Left ventricle myocardium inferior (tissue), 1 donor: ENCODE measurements at regions not wholly inside any gene's neighbourhood (a gene's known extent, or its start where the extent isn't known, plus 50 kb on each side); places are given as distances from the start of the nearest gene placed in this dataset.

Experiments used
- DNase-seq: peaks from one replicate; pipeline ENCODE4 v3.0.0-alpha.2; 2020
- H3K27ac ChIP-seq: fragments of 200-600 bp; replicated peaks from 2 replicates; pipeline ENCODE4 v1.8.0; 2021
- H3K27me3 ChIP-seq: fragments of 200-600 bp; 2 replicates; pipeline ENCODE4 v1.8.0; 2021; ENCODE audit warnings: low read depth
- H3K36me3 ChIP-seq: fragments of 200-600 bp; 2 replicates; pipeline ENCODE4 v1.8.0; 2021
- H3K4me1 ChIP-seq: fragments of 200-600 bp; 2 replicates; pipeline ENCODE4 v1.8.0; 2021
- H3K4me3 ChIP-seq: fragments of 200-600 bp; 2 replicates; pipeline ENCODE4 v1.8.0; 2021; ENCODE audit warnings: mild to moderate bottlenecking, moderate library complexity
- H3K9me3 ChIP-seq: fragments of 200-600 bp; replicated peaks from 2 replicates; pipeline ENCODE4 v1.8.0; 2021
- intact Hi-C: fragments of 100-400 bp; cut with micrococcal nuclease; formaldehyde crosslinking; loops from one replicate; pipeline ENCODE4 v1.11.0; 2022
- TF ChIP-seq, protein P1 (sequence below): fragments of 200-600 bp; IDR thresholded peaks from 2 replicates; pipeline ENCODE4 v1.8.0; 2021; ENCODE audit warnings: antibody characterized with exemption, mild to moderate bottlenecking, borderline replicate concordance
- donor health status: DM: no; HTN: yes; CAD: no; lungs with severe emphysema.

DNA sequence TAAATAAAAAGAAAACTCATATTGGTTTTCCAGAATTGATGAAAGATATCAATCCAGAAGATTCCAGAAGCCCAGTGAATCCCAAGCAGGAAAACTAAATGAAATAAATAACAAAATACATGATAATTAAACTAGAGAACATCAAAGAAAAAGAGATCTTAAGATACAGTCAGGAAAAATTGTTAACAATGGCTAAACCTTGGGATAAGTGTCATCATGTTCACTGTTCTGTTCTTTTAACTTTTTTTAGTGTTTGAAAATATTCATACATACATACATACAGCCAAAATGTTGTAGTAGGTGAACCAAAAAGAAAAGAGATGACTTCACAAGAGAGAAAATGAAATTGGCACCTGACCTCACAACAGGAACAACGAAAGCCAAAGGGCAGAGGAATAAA is 72.2 kb upstream of the MYCN start:
- Histone ChIP-seq H3K27ac (no peak overlapping the region), H3K27me3 (no peaks in the 10 kb centered on the region), H3K4me1 (no peaks in the 10 kb centered on the region), H3K9me3 (peaks cover 8% of the 10 kb centered on the region), H3K36me3 (no peaks in the 10 kb centered on the region), H3K4me3 (no peak overlapping the region)
- no peak for DNase-seq
- intact Hi-C loops, result no loop called here
- TF ChIP-seq, protein P1, sequence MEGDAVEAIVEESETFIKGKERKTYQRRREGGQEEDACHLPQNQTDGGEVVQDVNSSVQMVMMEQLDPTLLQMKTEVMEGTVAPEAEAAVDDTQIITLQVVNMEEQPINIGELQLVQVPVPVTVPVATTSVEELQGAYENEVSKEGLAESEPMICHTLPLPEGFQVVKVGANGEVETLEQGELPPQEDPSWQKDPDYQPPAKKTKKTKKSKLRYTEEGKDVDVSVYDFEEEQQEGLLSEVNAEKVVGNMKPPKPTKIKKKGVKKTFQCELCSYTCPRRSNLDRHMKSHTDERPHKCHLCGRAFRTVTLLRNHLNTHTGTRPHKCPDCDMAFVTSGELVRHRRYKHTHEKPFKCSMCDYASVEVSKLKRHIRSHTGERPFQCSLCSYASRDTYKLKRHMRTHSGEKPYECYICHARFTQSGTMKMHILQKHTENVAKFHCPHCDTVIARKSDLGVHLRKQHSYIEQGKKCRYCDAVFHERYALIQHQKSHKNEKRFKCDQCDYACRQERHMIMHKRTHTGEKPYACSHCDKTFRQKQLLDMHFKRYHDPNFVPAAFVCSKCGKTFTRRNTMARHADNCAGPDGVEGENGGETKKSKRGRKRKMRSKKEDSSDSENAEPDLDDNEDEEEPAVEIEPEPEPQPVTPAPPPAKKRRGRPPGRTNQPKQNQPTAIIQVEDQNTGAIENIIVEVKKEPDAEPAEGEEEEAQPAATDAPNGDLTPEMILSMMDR, result no peak

DNA sequence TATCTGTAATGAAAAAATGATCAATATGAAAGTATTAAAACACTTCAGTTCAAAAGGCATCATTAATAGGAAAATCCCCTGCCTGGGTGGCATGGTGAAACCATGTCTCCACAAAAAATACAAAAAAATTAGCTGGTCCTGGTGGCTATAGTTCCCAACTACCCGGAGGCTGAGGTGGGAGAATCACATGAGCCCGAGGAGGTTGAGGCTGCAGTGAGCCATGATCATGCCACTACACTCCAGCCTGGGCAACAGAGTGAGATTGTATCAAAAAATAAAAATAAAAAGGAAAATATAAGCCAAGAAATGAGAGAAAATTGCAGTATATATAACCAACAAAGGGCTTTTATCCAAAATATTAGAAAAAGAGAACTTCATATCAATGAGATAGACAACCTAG is 71.6 kb upstream of the MYCN start:
- DNase-seq, result no peak
- H3K9me3 ChIP-seq, result peaks cover 8% of the 10 kb centered on the region
- H3K4me1 ChIP-seq, result no peaks in the 10 kb centered on the region
- H3K4me3 ChIP-seq, result no peak overlapping the region
- H3K27me3 ChIP-seq, result no peaks in the 10 kb centered on the region
- H3K27ac ChIP-seq, result no peak overlapping the region
- TF ChIP-seq, protein P1, result no peak
- H3K36me3 ChIP-seq, result no peaks in the 10 kb centered on the region
- intact Hi-C loops, result no loop called here

DNA sequence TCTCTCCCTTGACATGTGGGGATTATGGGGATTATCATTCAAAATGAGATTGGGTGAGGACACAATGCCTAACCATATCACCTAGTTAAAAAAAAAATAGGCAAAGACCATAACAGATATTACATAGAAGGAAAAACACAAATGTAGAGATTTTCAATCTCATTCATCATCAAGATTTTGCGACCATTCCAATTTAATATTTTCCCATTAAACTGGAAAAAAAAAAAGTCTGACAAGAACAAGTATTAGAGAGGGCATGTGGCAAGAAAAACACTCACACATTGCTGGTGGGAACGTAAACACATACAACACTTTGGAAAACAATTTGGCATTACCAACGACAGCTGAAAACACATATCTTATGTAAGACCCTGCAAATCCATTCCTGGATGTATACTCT is 71.0 kb upstream of the MYCN start:
- TF ChIP-seq, protein P1, result no peak
- peaks cover 8% of the 10 kb centered on the region for H3K9me3 ChIP-seq
- H3K27me3 ChIP-seq, result no peaks in the 10 kb centered on the region
- intact Hi-C loops, result no loop called here
- no peaks in the 10 kb centered on the region for H3K4me1 ChIP-seq
- no peaks in the 10 kb centered on the region for H3K36me3 ChIP-seq
- H3K4me3 ChIP-seq, result no peak overlapping the region
- no peak for DNase-seq
- H3K27ac ChIP-seq, result no peak overlapping the region

DNA sequence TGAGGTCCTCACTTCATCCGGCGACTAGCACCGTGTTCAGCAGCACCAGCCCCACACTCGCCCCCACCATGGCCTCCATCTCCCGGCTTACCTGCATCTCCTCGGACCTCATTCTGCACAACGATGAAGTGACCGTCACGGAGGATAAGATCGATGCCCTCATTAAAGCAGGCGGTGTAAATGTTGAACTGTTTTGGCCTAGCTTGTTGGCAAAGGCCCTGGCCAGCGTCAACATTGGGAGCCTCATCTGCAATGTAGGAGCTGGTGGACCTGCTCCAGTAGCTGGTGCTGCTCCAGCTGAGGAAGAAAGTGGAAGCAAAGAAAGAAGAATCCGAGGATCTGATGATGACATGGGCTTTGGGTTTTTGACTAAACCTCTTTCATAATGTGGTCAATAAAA is 70.5 kb upstream of the MYCN start:
- H3K4me1 ChIP-seq, result no peaks in the 10 kb centered on the region
- no peaks in the 10 kb centered on the region for H3K36me3 ChIP-seq
- no peak overlapping the region for H3K4me3 ChIP-seq
- intact Hi-C loops, result no loop called here
- no peaks in the 10 kb centered on the region for H3K27me3 ChIP-seq
- DNase-seq, result no peak
- H3K9me3 ChIP-seq, result peaks cover 8% of the 10 kb centered on the region
- no peak overlapping the region for H3K27ac ChIP-seq
- TF ChIP-seq, protein P1, result no peak

DNA sequence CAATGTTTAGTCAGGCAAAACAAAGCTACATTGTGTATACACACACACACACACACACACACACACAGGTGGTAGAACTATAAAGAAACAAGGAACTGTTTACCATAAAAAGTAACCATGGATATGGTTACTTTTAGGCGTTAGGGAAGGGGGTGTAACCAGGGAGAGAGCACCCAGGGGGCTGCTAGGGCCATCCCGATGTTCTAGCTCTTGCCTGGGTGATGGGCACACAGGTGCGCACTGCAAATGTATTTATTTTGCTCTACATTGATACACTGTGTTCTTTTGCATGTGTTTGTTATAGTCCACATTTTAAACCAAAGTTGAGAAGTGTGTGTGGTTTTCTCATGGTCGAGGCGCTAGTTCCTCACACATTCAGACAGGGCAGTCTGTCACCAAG is 69.8 kb upstream of the MYCN start:
- intact Hi-C loops, result no loop called here

More for the DNA sequence above, 69.8 kb upstream of the MYCN start:
- H3K36me3 ChIP-seq, result no peaks in the 10 kb centered on the region
- DNase-seq, result no peak
- no peaks in the 10 kb centered on the region for H3K27me3 ChIP-seq
- TF ChIP-seq, protein P1, result no peak
- H3K4me3 ChIP-seq, result no peak overlapping the region
- no peak overlapping the region for H3K27ac ChIP-seq
- H3K4me1 ChIP-seq, result no peaks in the 10 kb centered on the region
- H3K9me3 ChIP-seq, result peaks cover 8% of the 10 kb centered on the region
